A549 (cell line): ENCODE measurements at regions not wholly inside any gene's neighbourhood (a gene's known extent, or its start where the extent isn't known, plus 50 kb on each side); places are given as distances from the start of the nearest gene placed in this dataset.

ENCODE experiments used
- ATAC-seq, 2 experiments: fragments of 200-7000 bp in 1 of 2; fragments of >200 bp in 1 of 2; cut with Nextera tagmentation in 1 of 2; cut with Tn5 transposase in 1 of 2; 3 replicates each; pipeline versions ENCODE4 v1.8.0 to v1.9.1; 2018 to 2020; ENCODE audit warnings: mild to moderate bottlenecking in 1 of 2, moderate library complexity in 1 of 2
- CTCF ChIA-PET: fragments of 300-600 bp; sonication (Branson Sonifier 250); formaldehyde crosslinking; extraction: SDS; loops from one replicate; lab custom pipeline; 2021; ENCODE audit warnings: antibody characterized with exemption, inconsistent platforms; lab: Yijun Ruan, JAX
- POLR2A ChIA-PET: fragments of 350-600 bp; formaldehyde crosslinking; extraction: SDS; loops from one replicate; lab custom pipeline; 2021; ENCODE audit warnings: antibody characterized with exemption, inconsistent platforms; lab: Yijun Ruan, JAX
- DNase-seq, 2 experiments: peaks; one replicate each; pipeline versions ENCODE4 v3.0.0 to v3.0.0-alpha.2; 2011 to 2016; ENCODE audit warnings: low read depth in 1 of 2, low spot score in 1 of 2
- FAIRE-seq: peaks from 2 replicates; lab custom pipeline; 2011; peaks lifted over from hg19 to GRCh38; lab: Jason Lieb, UNC
- H3K27ac ChIP-seq, 2 experiments: fragments of >200 bp; sonication (Bioruptor Twin); formaldehyde crosslinking; 3 replicates each; pipeline ENCODE4 v1.5.1; 2016 to 2017
- H3K4me1 ChIP-seq: fragments of >200 bp; sonication (Bioruptor Twin); formaldehyde crosslinking; 3 replicates; pipeline ENCODE4 v1.6.1; 2016
- H3K4me2 ChIP-seq: fragments of >200 bp; sonication (Bioruptor Twin); formaldehyde crosslinking; 3 replicates; pipeline ENCODE4 v1.6.1; 2016
- H3K4me3 ChIP-seq: fragments of >200 bp; sonication (Bioruptor Twin); formaldehyde crosslinking; 3 replicates; pipeline ENCODE4 v1.5.1; 2016
- H3K9me3 ChIP-seq: fragments of >200 bp; sonication (Bioruptor Twin); formaldehyde crosslinking; 3 replicates; pipeline ENCODE4 v1.6.1; 2016
- BHLHE40 ChIP-seq: IDR thresholded peaks from 2 replicates; pipeline ENCODE4 v1.6.1; 2012; ENCODE audit warnings: low read depth, low read length, inconsistent platforms
- CBX8 ChIP-seq: fragments of 200-600 bp; sonication (generic); IDR thresholded peaks from 2 replicates; pipeline ENCODE4 v1.6.1; 2016
- CTCF ChIP-seq: fragments of >200 bp; sonication (Bioruptor Twin); formaldehyde crosslinking; IDR thresholded peaks from 3 replicates; pipeline ENCODE4 v1.5.1; 2016
- EHMT2 ChIP-seq: fragments of 200-600 bp; sonication (generic); IDR thresholded peaks from 2 replicates; pipeline ENCODE4 v1.6.1; 2016; ENCODE audit warnings: antibody characterized with exemption, low read depth, mild to moderate bottlenecking, moderate library complexity
- ELK1 ChIP-seq: fragments of 150-350 bp; IDR thresholded peaks from 2 replicates; pipeline ENCODE4 v1.6.1; 2014; ENCODE audit warnings: low read depth, mild to moderate bottlenecking, low read length
- EP300 ChIP-seq, 2 experiments: fragments of >200 bp; sonication (Bioruptor Twin); formaldehyde crosslinking; IDR thresholded peaks; 2 replicates in 1 of 2; 3 replicates in 1 of 2; pipeline ENCODE4 v1.6.1; 2016 to 2017
- HDAC2 ChIP-seq: fragments of 200-600 bp; sonication (generic); IDR thresholded peaks from 2 replicates; pipeline ENCODE4 v1.6.1; 2016
- HES2 ChIP-seq: fragments of >200 bp; sonication (Bioruptor Twin); formaldehyde crosslinking; IDR thresholded peaks from 2 replicates; pipeline ENCODE4 v1.6.1; 2016
- HEYL ChIP-seq: fragments of 250-450 bp; sonication (Bioruptor Pico); IDR thresholded peaks from 2 replicates; pipeline ENCODE4 v1.8.0; 2021; ENCODE audit warnings: mild to moderate bottlenecking, moderate library complexity
- HOXA7 ChIP-seq: fragments of 250-450 bp; sonication (Bioruptor Pico); IDR thresholded peaks from 2 replicates; pipeline ENCODE4 v1.5.0; 2020; ENCODE audit warnings: mild to moderate bottlenecking, moderate library complexity
- HOXB13 ChIP-seq: fragments of 250-450 bp; sonication (Bioruptor Pico); IDR thresholded peaks from 2 replicates; pipeline ENCODE4 v1.5.0; 2020; ENCODE audit warnings: low read depth, mild to moderate bottlenecking, moderate library complexity
- KDM5A ChIP-seq: fragments of 200-600 bp; sonication (generic); IDR thresholded peaks from 2 replicates; pipeline ENCODE4 v1.6.1; 2016; ENCODE audit warnings: antibody characterized with exemption, mild to moderate bottlenecking
- MAFK ChIP-seq: fragments of 450-650 bp; IDR thresholded peaks from 2 replicates; pipeline ENCODE4 v1.6.1; 2014; ENCODE audit not compliant: partially characterized antibody
- NR3C1 ChIP-seq: fragments of >200 bp; sonication (Bioruptor Twin); formaldehyde crosslinking; IDR thresholded peaks from 3 replicates; pipeline ENCODE4 v1.6.1; 2017
- RAD21 ChIP-seq, 2 experiments: fragments of >200 bp in 1 of 2; sonication (Bioruptor Twin) in 1 of 2; formaldehyde crosslinking in 1 of 2; IDR thresholded peaks in 1 of 2; conservative IDR thresholded peaks in 1 of 2; 2 replicates in 1 of 2; 3 replicates in 1 of 2; pipeline ENCODE4 v1.6.1; 2012 to 2018; ENCODE audit warnings: inconsistent platforms in 1 of 2
- REST ChIP-seq: fragments of 200-600 bp; sonication (generic); IDR thresholded peaks from 2 replicates; pipeline ENCODE4 v1.6.1; 2016; ENCODE audit warnings: antibody characterized with exemption, mild to moderate bottlenecking, moderate library complexity
- RFX5 ChIP-seq: fragments of 450-650 bp; IDR thresholded peaks from 2 replicates; pipeline ENCODE4 v1.7.1; 2014; ENCODE audit warnings: antibody characterized with exemption, mild to moderate bottlenecking, moderate library complexity
- RNF2 ChIP-seq: fragments of 200-600 bp; sonication (generic); IDR thresholded peaks from 2 replicates; pipeline ENCODE4 v1.6.1; 2016; ENCODE audit warnings: low read depth, mild to moderate bottlenecking, antibody characterized with exemption, moderate library complexity, borderline replicate concordance
- USF2 ChIP-seq: fragments of 450-650 bp; IDR thresholded peaks from 2 replicates; pipeline ENCODE4 v1.6.1; 2014; ENCODE audit warnings: antibody characterized with exemption
- WGBS: methylation state at CpG from one replicate; pipeline ENCODE4 v1.1.6; 2017; ENCODE audit errors: missing lambda C conversion rate; 5-methylcytosine and 5-hydroxymethylcytosine counted together

- CTCF ChIA-PET = no interaction called here
- FAIRE-seq (no peak), DNase-seq (no peak), ATAC-seq (no peak)
- TF ChIP-seq HEYL (CRISPR knock-in tag) (no peak), RNF2 (no peak), HDAC2 (no peak), REST (no peak), HES2 (no peak), USF2 (no peak), MAFK (no peak), HOXA7 (CRISPR knock-in tag) (no peak), ELK1 (no peak), EP300 (IDR thresholded peaks at IDR 0.05) (no peak), CTCF (no peak), HOXB13 (CRISPR knock-in tag) (no peak), KDM5A (no peak), RAD21 (conservative IDR thresholded peaks at IDR 0.05 in 1 of 2, IDR thresholded peaks at IDR 0.05 in 1 of 2) (no peak)
- Histone ChIP-seq H3K4me2 (no peak overlapping the region), H3K9me3 (no peaks in the 10 kb centered on the region), H3K4me1 (no peaks in the 10 kb centered on the region), H3K27ac (no peak overlapping the region), H3K4me3 (no peak overlapping the region)
- POLR2A ChIA-PET = no interaction called here
- WGBS = 1% methylated on average over 8 of the region's 8 CpGs
Observed at GRCh38 chr22:26095256-26095956, 73.9 kb upstream of the SEZ6L start.

- DNase-seq (no peak), FAIRE-seq (no peak)
- TF ChIP-seq ELK1 (no peak), BHLHE40 (no peak), CTCF (no peak), KDM5A (no peak), CBX8 (no peak), NR3C1 (no peak), EHMT2 (no peak), RFX5 (no peak)
- TF ChIP-seq, all 56 proteins: peak for 0
- POLR2A ChIA-PET = no interaction called here
- no peak overlapping the region for H3K27ac ChIP-seq
- CTCF ChIA-PET = no interaction called here
- ATAC-seq = no peak
- no peak overlapping the region for H3K4me3 ChIP-seq
- no peak overlapping the region for H3K4me2 ChIP-seq
- WGBS = 0% methylated on average over 1 of the region's 1 CpG
- H3K9me3 ChIP-seq = no peaks in the 10 kb centered on the region
- no peaks in the 10 kb centered on the region for H3K4me1 ChIP-seq
Observed at GRCh38 chr22:26097411-26097810, 71.9 kb upstream of the SEZ6L start.
